HG03108 (cell line): ENCODE measurements at regions not wholly inside any gene's neighbourhood (a gene's known extent, or its start where the extent isn't known, plus 50 kb on each side); places are given as distances from the start of the nearest gene placed in this dataset.

Experiments used
- ATAC-seq: cut with Tn5 transposase; IDR thresholded peaks from one replicate; pipeline ENCODE4 v1.9.1; 2021; ENCODE audit warnings: moderate library complexity; ENCODE audit not compliant: unreplicated experiment

DNA sequence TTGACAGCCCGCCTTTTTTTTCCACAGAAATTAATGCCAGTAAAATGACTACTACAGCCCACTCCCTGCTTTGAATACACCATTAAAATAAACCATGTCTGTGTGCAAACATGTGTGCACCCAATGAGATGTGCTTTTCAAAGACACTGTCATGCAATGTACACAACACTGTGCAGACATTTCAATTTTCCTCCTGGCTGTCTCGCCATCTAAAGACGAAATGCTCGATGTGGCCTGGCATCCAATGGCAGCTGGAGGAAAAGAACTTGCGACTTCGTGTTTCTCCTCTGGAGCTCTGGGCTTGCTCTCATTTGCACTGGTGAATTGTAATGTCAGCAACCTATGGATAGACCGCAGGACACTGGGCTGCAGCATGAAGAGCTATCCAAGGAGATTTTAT lies 147.0 kb upstream of the NAV2 start:
- no peak for ATAC-seq

DNA sequence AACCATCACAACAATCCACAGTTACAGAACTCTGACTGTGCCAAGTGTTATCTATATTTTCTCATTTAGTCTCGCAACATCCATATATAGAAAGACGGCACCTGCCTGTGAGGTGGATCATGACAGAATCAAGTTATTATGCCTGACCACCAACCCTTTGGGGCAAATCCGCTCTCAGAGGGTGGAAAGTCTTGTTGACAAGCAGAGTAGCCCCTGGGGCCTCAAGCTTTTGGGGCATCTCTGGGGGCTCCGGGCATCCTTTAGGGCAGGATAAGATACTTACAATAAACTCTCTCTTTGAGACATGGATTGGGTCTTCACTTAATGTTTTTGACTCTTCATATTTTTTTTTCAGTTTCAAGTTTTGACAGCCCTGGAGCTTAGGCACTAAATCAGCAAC lies 150.5 kb upstream of the NAV2 start:
- no peak for ATAC-seq

DNA sequence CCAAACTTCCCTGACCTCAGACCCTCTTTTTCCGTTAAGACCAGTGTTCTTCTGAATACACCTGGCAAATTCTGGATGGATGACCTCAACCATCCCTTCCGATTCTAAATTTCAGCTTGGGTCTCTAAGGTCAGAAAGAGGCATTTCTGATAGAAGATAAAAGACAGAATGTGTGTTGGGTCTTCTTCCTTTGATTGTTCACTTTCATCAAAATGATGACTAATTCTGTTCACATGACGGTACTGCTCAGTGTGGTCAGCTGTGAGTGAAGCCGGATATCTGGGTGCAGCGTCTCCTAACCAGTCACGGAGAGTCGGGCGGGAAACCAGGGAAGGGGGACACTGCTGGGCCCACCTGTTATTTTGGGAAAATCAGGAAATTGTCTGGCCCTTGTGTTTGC lies 151.6 kb upstream of the NAV2 start:
- no peak for ATAC-seq

DNA sequence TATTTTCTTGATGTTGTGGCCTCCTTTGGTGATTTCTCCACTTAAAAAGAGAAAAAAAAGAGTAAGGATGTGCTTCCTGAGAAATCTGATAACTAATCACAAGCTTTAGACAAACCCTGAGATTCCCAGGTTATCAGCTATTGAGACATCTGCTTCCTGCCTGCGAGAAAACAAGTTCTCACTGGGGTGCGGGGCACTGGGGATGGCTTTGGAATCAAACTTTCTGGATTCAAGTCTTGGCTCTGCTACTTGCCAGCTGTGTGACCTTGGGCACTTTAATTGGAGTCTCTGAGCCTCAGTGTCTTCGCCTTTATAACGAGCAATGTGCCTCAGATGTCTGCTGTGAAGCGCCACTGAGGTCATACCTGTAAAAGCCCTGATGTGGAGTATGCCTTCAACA lies 152.5 kb upstream of the NAV2 start:
- no peak for ATAC-seq

DNA sequence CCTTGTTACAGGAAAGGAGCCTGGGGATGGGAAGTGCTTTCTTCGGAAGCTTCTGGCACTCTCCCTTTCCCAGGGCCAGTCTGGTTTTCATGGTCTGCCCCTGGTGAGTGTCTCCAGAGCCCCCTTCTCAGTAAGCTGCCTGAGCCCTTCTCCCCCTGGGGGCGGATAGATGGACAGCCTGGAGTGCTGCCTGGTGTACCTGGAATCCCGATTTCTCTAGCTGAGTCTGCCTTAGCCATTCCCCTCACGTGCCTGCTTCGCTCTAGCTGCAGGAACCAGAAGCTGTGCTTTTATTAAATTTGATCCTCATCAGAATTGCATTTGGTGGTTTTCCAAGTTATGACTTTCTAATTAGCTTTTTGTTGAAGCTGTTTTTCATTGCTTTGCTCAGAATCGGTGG lies 152.9 kb upstream of the NAV2 start:
- ATAC-seq, result no peak

DNA sequence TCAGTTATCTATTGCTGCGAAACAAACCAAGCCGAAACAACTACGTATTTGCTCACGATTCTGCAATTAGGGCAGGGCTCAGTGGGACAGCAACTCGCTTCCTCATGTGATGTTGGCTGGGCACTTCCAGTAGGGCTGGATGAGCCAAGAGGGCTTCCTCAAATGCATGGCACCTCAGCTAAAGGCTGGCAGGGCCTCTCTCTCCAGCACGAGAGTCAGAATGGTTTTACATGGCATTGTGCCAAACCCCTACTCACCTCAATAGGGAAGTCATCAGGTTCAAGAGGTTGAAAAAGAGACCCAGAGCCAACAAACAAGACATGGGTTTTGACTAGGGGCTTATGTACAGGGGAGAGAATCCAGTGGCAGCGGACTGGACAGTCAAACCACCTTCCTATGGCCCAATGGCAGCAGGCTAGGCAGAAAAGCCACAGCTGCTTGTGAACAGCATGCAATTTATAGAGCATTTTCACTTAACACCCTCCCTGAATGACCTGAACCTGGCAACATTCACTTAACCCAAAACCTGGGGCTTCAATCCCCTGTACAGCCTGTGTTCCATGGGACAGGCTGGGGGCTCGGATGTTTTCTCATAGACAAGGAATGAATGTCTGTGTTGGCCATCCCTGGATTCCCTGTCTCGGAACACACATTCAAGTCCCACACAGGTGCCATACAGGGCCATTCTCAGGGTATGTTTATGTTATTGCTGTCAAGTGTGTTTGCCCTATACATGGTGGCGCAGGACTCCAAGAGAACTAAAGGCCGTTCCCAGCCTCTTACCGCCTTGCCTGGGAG lies 154.2 kb upstream of the NAV2 start:
- no peak for ATAC-seq

DNA sequence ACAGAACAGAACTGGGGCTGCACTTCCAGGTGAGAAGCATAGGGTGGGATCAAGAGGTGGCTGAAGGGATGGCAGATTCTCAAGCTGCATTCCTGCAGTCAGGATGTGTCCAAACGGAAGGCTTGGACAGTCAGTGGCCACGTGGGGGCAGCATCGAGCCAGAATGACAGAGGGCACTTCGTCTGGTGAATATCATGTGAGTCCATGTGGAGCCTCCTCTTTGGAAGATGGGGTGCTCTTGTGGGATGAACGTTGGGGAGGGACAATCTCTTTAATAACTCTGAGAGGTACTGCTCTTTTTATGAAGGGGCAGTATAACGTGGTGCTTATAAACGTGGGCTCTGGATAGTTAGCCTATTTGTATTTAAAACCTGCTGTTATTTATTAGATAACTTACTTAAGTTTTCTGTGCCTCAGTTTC lies 154.9 kb upstream of the NAV2 start:
- ATAC-seq, result no peak

DNA sequence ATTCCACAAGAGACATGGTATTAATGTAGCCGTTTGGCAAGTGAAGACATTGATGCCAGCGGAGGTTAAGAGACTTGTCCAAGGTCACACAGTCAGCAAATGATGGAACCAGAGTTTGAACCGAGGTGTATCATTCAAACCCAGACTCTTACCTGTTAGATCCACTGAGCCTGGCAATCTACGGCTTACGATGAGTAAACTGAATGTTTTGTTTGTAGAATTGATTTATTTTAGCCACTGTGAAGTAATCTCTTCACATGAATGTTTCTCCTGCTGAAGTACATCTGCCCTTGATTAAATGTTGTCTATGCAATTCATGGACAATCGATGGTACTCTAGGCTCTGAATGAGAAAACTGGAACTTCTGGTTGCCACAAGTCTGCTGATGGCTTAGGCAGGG lies 155.5 kb upstream of the NAV2 start:
- ATAC-seq, result no peak

DNA sequence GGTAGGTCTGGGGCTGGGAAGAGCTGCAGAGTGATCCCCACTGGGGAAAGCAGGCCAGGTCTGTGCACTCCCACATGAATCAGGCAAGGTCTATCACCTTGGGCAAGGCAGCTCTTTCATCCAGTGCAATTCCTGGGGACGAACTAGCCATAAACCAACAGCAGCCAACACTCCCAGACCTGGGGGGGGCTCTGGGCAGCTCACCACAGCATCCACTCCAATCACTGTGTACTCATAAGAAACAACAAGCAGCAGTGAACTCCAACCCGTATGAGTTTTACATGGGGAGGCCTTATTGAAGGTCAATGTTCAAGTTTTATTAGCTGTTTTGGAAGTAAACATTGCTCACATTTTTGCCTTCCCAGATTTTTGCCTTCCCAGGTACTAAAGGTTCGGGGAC lies 157.4 kb upstream of the NAV2 start:
- no peak for ATAC-seq

DNA sequence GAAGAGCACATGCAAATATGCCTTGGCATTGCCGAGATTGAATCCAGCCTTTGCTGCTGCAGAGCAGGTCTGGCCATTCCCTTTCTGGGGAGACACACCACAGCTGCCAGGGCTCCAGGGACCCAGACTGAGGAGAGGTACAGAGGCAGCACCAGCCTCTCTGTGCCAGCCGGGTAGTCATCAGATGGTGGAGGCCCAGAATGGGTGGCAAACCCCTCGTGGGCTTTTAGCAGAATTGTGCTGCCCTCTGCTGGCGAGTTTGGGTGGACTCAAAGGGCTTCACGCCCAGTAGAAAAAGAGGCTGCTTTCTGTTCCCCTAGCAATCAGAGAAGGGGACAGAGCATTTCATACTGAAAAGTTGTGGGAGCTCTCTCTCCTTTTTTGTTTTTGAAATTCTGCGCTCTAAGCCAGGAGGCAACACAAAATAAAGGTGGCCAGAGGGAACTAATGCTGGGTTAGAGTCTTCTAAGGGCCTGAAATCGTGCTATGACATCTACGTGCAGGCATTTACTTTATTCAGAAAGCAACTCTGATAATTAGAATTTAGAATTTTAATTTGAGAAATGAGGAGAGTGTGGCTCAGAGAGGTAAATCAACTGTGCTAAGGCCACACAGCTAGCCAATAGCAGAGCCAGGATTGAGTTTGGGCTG lies 158.8 kb upstream of the NAV2 start:
- peak; percentile 56 for ATAC-seq

DNA sequence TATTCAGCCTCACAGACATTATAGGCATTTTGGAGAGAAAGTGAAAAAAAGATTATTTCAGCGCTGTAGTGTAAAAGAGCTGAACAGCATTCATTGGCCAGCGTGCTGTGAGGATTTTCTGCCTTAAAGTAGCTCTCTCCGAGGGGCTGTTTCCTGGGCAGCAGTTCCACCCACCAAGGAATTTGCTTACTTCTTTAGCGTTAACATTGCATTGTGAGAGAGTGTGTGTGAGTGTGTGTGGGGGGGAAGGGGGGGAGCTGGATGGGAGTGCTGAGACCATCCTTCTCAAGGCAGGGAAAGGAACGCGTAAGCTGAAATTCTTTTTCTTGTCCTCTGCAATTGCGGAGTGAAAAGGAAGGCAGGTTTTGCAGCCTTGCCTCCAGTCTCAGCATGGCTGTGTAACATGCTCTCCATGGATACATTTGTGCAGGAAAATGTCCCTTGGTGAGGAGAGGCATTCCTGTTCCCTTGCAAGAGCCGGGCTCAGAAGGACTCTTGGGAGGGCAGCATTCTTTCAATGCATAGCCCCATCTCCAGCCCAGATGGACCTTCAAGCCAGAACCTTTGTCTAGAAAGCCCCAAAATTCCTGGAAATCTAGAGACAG lies 159.9 kb upstream of the NAV2 start:
- no peak for ATAC-seq

DNA sequence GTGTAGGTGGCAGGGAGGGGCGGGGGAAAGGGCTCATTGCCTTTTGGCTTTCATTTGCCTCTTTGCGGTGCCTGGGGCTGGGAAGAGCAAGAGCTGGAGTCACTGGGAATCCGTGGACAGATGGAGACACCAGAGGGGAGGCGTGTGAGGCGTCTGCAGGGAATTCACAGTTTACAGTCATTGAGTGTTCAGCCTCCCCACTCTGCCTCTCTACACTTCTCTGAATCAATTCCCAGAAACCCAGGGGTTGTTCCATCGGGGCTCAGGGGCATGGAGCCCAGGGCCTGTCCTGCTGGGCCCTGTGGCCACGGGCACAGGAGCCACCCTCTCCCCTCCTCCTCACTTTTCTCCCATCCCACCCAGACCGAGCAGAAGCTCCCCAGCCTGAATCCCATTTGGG lies 160.5 kb upstream of the NAV2 start:
- ATAC-seq, result no peak

DNA sequence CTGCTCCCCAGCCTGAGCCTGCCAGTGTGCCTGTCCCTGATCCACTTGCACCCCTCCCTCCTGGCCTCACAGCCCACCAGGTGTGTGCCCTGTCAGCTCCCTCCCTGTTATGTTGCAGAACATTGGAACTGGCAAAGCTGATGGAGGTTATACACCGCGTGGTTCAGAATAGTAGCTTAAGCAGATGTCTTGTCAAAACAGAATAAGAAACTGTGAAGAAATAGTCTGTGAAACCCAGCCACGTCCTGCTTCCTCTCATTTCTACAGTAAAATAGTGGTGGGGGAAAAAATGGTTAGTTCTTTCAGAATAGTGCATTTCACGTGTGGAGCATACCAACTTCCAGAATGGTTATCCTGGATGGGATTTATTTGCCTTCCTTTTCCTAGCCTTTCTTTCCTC lies 161.2 kb upstream of the NAV2 start:
- ATAC-seq, result no peak

DNA sequence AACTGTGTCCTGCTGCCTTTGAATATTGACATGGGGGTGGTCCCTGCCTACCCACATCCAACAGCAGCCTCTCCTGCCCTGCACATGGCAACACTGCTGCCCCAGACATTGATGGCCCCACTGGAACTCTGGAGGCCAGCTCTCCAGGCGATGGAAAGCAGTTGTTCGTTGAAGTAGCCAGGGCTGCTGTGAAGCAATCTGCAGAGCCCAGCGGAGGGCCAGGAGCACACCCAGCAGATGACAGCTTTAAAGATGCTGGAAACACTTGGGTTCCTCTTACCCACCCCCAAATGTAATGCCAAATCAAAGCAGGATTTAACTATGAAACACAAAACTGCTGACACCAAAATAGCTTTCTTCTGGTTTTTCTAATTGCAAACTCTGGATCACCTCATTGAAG lies 165.6 kb upstream of the NAV2 start:
- ATAC-seq, result no peak

DNA sequence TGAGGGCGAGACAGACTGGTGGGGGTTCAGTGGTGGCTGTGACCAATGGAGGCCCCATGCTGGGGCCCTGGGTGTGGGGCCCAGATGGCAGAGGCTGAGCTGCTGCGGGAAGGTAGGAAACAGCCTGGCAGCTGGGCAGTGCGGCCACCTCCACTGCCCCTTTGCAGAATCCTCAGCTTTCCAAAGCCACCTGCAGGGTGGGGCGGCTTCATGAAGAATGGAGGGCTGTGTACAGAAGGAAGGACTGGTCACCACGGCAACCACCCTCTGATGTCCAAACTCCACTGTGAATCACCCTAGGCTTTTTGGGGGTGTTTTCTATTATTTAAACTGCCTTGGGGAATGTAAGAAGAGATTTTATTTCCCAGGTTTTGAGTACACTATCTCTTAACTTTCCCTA lies 166.3 kb upstream of the NAV2 start:
- ATAC-seq, result no peak

DNA sequence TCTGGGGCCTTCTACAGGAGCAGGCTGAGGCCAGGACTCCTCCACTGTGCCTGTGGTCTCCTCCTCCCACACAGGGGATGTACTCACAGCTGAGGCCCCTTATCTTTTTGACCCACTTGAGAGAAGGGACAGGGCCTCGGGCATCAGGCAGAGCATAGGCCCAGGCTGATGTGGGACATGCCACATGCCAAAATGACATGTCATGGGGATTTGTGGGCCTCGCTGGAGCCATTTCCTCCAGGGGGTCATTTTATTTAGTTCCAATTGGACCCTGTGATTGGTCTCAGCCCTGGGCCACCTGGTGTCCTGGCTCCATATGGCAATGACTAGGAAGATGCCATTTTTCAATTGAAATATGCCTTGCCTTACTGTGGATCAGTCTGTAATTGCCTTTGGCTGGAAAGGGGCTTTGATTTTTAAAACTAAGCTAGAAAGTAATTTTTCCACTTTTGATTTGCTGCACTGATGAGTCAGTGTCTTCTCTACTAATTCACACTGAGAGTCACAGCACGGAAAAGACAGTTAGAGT lies 171.1 kb upstream of the NAV2 start:
- ATAC-seq, result no peak

DNA sequence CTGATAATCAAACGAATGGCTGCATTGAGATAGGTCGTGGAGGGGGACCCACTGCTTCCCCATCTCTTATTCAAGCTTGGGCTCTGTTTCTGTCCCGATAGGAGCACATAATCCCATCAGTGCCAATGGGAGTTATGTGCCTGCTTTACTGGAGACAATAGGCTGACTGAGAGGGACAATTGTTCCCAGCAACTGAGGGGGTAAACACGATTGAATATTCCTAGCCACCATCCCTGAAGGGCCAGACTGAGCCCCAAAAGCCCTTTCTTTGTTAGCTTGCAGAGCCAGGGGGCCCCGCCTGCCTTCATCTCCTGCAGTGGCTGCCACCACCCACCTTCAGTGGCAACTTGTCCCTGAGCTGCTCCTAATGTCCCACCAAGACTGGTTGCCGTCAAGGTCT lies 172.8 kb upstream of the NAV2 start:
- no peak for ATAC-seq

DNA sequence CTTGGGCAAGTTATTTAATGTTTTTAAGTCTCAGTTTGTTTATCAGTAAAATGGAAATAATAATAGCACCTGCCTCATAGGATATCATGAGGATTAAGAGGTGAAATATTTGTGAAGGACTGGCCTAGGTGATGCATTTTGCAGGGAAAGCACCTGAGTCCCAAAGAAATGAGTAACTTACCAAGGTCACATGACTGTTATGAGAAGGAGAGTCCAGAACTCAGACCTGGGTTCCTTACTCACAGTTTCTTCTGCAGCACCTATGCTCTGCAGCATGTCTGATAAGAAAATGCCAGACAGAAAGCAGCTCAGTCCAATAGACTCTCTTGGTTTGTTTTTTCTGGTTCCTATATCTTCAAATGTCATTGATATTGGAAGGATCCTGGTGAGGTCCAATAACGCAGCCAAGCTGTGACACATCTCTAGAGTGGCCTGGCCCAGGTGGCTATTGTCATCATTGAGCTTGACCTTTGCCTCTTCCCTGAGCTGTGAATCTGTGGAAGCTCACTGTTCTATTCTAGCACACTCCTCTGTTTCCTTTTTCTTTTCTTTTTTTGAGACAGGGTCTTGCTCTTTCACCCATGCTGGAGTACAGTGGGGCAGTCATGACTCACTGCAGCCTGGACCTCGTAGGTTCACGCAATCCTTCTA lies 174.7 kb upstream of the NAV2 start:
- no peak for ATAC-seq

DNA sequence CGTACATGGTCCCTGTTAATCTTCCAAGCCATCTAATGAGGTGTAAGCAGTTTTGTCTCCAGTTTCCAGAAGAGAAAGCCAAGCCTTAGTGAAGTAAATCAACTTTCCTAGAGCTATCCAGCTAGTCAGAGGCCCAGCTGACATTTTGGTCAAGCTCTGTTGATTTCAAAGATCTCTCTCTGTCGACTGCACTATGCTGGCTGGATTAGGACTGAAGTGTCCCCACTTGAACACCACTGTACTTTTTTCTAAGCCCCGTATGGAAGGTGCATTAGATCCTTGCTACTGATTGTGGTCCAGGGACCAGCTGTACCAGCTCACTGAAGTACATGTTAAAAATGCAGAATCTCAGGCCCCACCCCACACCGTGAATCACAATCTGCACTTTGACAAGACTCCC lies 176.5 kb upstream of the NAV2 start:
- no peak for ATAC-seq

DNA sequence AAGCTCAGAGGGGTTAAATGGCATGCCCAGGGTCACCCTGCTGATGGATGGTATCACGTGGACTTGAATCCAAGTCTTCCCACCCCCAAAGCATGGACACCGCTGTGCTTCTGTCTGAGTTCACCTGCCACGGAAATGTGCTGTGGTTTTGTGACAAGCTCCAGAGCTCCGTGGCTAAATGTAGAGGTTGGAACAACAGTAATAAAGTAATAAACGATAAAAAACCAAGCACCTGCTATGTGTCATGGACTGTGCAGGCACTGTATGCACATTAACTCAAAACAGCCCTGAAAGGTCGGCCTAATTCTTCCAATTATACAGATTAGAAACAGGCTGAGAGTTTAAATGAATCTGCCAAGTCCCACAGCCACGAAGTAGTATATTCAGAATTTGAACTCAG lies 182.1 kb upstream of the NAV2 start:
- no peak for ATAC-seq

DNA sequence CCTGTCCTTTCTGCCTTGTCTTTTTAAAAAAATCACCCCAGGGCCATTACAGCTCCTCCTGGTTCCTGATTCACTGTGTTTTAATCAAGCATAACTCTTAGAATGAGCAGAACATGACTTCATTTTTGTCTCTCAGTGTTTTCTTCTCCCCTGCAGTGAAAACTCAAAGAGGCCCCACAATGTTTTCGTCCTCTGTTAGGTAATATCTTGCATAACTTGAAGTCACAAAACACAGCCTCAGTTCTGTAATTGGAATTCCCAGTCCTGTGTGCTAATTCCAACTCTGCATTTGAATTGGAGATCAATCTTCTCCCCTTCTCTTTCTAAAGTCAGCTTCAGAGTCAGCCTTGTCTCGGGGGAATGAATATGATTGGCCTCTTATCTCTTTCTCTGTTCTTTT lies 186.5 kb upstream of the NAV2 start:
- ATAC-seq, result no peak

DNA sequence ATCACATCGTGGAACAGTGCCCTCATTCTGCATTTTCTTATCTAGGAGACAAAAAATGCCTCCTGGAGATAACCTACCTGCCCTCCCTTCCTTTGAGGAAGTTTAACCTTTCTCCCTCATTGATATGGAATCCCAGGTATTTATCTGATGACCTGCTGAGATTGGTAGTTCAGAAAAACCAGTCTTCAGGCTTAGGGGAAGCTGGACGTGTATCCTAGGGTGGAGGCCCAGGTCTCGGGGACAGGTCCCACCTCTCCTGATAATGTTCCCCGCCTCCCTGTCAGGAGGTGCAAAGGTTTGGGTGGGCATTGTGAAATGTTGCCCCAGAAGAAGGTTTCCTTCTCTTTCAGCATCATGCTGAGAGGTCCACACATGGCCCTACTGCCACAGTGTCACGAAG lies 186.9 kb upstream of the NAV2 start:
- ATAC-seq, result no peak
